Upper lobe of left lung (tissue), 6 donors: ENCODE measurements at regions not wholly inside any gene's neighbourhood (a gene's known extent, or its start where the extent isn't known, plus 50 kb on each side); places are given as distances from the start of the nearest gene placed in this dataset.
"Not testable (repeated sequence)": the region's sequence is repeated elsewhere in the genome, so short reads cannot be mapped to it uniquely, and the experiment has no call there.

Experiments
- ATAC-seq, 2 donors: fragments of 200-7000 bp; cut with Tn5 transposase; one replicate each; pipeline ENCODE4 v1.9.1; 2022; ENCODE audit warnings: mild to moderate bottlenecking in 2 of 2, moderate library complexity in 2 of 2; ENCODE audit not compliant: low FRiP score in 2 of 2
- DNase-seq, 2 donors: peaks; one replicate each; pipeline ENCODE4 v3.0.0-alpha.2; 2019 to 2020
- H3K27ac ChIP-seq, 4 donors: fragments of 200-600 bp; sonication (generic); one replicate each; pipeline ENCODE4 v1.5.1; 2016 to 2019
- H3K27me3 ChIP-seq, 4 donors: fragments of 200-600 bp; sonication (generic); one replicate each; pipeline ENCODE4 v1.5.1; 2017 to 2019
- H3K36me3 ChIP-seq, 4 donors: fragments of 200-600 bp; sonication (generic); one replicate each; pipeline ENCODE4 v1.5.1; 2016 to 2019
- H3K4me1 ChIP-seq, 4 donors: fragments of 200-600 bp; sonication (generic); one replicate each; pipeline ENCODE4 v1.5.1; 2018 to 2019
- H3K4me3 ChIP-seq, 4 donors: fragments of 200-600 bp; sonication (generic); one replicate each; pipeline ENCODE4 v1.5.1; 2017 to 2019; ENCODE audit warnings: mild to moderate bottlenecking in 2 of 4, moderate library complexity in 1 of 4
- H3K9me3 ChIP-seq, 4 donors: fragments of 200-600 bp; sonication (generic); one replicate each; pipeline ENCODE4 v1.5.1; 2018 to 2019
- EP300 ChIP-seq, 4 donors: sonication (generic); formaldehyde crosslinking; IDR thresholded peaks; one replicate each; pipeline ENCODE4 v1.5.1; 2017; ENCODE audit warnings: antibody characterized with exemption in 4 of 4, control low read depth in 2 of 4
- POLR2A ChIP-seq, 4 donors: fragments of 450-650 bp; IDR thresholded peaks; one replicate each; pipeline ENCODE4 v1.5.1; 2016 to 2017; ENCODE audit warnings: antibody characterized with exemption in 4 of 4, mild to moderate bottlenecking in 2 of 4
- POLR2AphosphoS5 ChIP-seq, 2 donors: sonication (generic); formaldehyde crosslinking; IDR thresholded peaks; one replicate each; pipeline ENCODE4 v1.5.1; 2017; ENCODE audit warnings: antibody characterized with exemption in 2 of 2
- WGBS, 2 donors: methylation state at CpG; one replicate each; pipeline ENCODE4 v1.1.5; 2017 to 2018; 5-methylcytosine and 5-hydroxymethylcytosine counted together
- TF ChIP-seq, protein P1 (sequence below), 6 experiments: fragments of 450-650 bp in 4 of 6; fragments of 200-600 bp in 2 of 6; sonication (generic) in 2 of 6; IDR thresholded peaks; one replicate each; pipeline ENCODE4 v1.5.1; 2016 to 2019; ENCODE audit warnings: antibody characterized with exemption in 6 of 6
- donor health status: DM: no; HTN: no; CAD: no; lungs with moderate emphysema.
- donor health status: DM: no; HTN: yes; CAD: no; lungs with severe emphysema.

DNA sequence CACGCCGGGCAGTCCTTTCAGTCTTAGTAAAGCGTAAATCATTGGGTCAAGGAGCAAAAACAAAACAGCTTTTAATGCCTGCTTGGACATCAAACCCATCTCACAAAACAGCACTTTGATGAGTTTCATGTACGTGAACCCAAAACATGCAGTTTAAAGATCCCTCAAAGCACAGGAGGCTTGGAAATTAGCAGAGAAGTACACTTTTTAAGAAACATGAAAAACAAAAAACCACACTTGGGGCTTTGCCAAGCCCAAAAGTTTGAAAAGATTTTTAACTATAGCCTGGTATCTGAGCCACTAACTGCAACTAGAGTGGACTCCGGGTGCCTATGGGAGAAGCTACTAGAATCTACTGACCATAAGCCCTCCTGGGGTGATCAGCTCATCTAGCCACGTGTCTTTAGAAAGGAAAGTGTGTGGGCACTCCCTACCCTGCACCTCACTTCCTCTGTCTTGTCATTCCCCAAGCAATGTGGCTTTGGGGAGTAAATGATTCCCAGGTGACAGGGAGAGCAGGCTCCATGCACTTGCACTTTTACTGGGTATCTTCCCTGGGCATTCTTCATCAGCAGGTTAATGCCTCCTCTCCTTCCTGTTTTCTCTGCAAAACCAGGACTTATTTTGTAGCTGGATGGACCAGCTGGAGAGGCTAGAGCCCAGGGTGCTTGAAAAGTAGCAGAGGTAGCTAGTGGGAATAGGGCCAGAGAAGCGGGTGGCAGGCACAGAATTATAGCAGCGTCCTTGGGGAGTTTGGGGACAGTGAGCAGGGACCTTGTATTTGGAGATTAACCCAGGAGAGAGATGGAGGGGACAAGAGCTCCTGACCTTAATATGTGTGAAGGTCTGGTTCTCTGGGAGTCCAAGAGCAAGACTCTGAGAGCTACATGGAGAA lies 339.3 kb downstream of the BCL11B start:
- DNase-seq (no peak), ATAC-seq (no peak)
- no peak overlapping the region for H3K27ac ChIP-seq
- no peaks in the 10 kb centered on the region for H3K27me3 ChIP-seq
- TF ChIP-seq POLR2A (IDR thresholded peaks at IDR 0.05), result no peak
- no peak for TF ChIP-seq POLR2AphosphoS5 (IDR thresholded peaks at IDR 0.05)
- no peak for TF ChIP-seq EP300 (IDR thresholded peaks at IDR 0.05)
- TF ChIP-seq, protein P1, sequence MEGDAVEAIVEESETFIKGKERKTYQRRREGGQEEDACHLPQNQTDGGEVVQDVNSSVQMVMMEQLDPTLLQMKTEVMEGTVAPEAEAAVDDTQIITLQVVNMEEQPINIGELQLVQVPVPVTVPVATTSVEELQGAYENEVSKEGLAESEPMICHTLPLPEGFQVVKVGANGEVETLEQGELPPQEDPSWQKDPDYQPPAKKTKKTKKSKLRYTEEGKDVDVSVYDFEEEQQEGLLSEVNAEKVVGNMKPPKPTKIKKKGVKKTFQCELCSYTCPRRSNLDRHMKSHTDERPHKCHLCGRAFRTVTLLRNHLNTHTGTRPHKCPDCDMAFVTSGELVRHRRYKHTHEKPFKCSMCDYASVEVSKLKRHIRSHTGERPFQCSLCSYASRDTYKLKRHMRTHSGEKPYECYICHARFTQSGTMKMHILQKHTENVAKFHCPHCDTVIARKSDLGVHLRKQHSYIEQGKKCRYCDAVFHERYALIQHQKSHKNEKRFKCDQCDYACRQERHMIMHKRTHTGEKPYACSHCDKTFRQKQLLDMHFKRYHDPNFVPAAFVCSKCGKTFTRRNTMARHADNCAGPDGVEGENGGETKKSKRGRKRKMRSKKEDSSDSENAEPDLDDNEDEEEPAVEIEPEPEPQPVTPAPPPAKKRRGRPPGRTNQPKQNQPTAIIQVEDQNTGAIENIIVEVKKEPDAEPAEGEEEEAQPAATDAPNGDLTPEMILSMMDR (IDR thresholded peaks at IDR 0.05), result no peak
- no peaks in the 10 kb centered on the region for H3K9me3 ChIP-seq
- no peaks in the 10 kb centered on the region for H3K4me1 ChIP-seq
- 82 to 83% methylated on average over 8 of the region's 8 CpGs for WGBS, 2 donors
- no peak overlapping the region for H3K4me3 ChIP-seq
- H3K36me3 ChIP-seq, result no peaks in the 10 kb centered on the region

GRCh38 chr14:98934569-98934968 lies 337.4 kb downstream of the BCL11B start:
- DNase-seq, H3K9me3 ChIP-seq, H3K4me1 ChIP-seq, ATAC-seq, H3K4me3 ChIP-seq, H3K27ac ChIP-seq, H3K27me3 ChIP-seq, H3K36me3 ChIP-seq: not testable (repeated sequence)
- WGBS, 2 donors, result 83 to 87% methylated on average over 5 of the region's 5 CpGs

DNA sequence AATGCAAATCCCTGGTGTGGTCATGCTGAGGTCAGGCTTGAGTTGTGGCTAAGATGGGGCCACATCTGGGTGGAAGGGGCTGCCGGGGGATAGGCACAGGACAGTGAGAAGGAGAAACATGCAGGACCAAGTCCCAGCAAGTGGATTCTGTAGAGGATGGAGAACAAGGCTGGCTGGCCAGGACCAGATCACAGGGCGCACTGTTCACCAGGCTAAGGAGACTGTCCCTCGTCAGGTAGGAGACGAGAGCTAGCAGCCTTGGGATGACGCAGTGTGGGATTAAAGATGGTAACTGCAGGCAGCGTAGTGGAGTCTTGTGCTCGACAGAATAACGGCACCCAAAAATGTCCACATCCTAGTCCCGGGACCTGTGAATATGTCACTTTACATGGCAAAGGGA lies 336.1 kb downstream of the BCL11B start:
- Histone ChIP-seq H3K27ac (no peak overlapping the region), H3K4me1 (no peaks in the 10 kb centered on the region), H3K4me3 (no peak overlapping the region), H3K27me3 (no peaks in the 10 kb centered on the region), H3K9me3 (no peaks in the 10 kb centered on the region), H3K36me3 (no peaks in the 10 kb centered on the region)
- ATAC-seq (no peak), DNase-seq (peak in 1 of 2 donors; percentile 6)
- TF ChIP-seq, protein P1 (IDR thresholded peaks at IDR 0.05), result no peak
- TF ChIP-seq POLR2A (IDR thresholded peaks at IDR 0.05) (no peak), POLR2AphosphoS5 (IDR thresholded peaks at IDR 0.05) (no peak), EP300 (IDR thresholded peaks at IDR 0.05) (no peak)
- WGBS, 2 donors, result 94 to 96% methylated on average over 9 of the region's 9 CpGs

DNA sequence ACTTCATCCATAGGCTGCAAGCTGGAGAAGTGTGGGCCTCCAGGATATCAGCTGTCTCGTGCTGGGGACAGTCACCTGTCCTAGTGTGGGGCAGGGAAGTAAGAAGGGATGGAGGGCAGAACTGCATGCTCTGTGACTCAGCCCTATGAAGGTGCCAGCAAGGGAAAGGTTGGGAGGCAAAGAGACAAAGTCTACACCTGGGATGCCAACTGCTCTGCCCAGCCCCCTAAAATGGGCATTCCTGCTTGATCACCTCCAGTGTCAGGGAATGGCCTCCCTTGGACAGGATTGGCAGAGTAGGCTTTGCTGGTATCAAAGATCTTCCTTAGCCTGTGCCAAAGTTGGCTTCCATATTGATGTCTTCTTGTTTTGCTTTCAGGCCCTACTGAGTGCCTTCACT lies 335.0 kb downstream of the BCL11B start:
- ATAC-seq (no peak), DNase-seq (no peak)
- no peak for TF ChIP-seq POLR2A (IDR thresholded peaks at IDR 0.05)
- TF ChIP-seq, protein P1 (IDR thresholded peaks at IDR 0.05), result no peak
- TF ChIP-seq EP300 (IDR thresholded peaks at IDR 0.05), result no peak
- TF ChIP-seq POLR2AphosphoS5 (IDR thresholded peaks at IDR 0.05), result no peak
- H3K36me3 ChIP-seq, result no peaks in the 10 kb centered on the region
- H3K4me3 ChIP-seq, result no peak overlapping the region
- H3K27ac ChIP-seq, result no peak overlapping the region
- no peaks in the 10 kb centered on the region for H3K9me3 ChIP-seq
- 100% methylated on average over 1 of the region's 1 CpG for WGBS, 2 donors
- no peaks in the 10 kb centered on the region for H3K27me3 ChIP-seq
- no peaks in the 10 kb centered on the region for H3K4me1 ChIP-seq

DNA sequence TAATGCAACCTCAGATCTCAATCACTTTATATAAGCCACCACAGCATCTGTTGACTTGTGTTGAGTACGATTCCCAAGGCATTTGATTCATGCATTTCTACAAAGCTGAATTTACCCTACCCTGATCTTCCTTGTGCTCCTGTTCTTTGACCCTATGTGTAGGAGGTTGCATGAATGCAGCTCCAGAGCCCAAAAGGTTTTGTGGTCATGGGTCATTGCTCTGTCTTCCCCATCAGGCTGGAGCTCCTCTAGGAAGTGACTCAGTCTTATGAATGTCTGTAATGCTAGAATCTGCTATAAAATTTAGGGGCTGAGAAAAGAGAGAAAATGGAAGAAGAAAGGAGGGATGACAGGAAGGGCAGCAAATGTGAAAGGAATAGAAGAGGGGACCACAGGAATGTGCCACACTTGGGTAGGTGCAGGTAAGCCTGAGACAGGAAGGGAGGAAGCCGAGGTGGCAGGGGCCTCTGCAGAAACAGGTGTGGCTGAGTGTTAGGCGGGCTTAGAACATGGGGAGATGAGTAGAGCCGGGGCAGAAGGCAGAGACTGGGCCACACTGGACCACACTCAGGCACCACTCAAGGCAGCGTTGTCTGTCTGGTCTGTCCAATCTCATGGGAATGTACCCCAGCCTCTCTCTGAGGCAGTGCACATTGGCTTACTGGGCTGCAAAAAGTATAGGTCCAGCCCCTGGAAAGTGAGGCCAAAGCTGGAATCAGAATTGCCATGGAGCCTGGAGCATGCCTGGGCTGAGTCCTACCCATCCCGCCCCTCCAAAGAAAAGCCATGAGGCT lies 334.1 kb downstream of the BCL11B start:
- no peak overlapping the region for H3K27ac ChIP-seq
- H3K27me3 ChIP-seq, result no peaks in the 10 kb centered on the region
- H3K36me3 ChIP-seq, result no peaks in the 10 kb centered on the region
- TF ChIP-seq POLR2A (IDR thresholded peaks at IDR 0.05) (no peak), POLR2AphosphoS5 (IDR thresholded peaks at IDR 0.05) (no peak), EP300 (IDR thresholded peaks at IDR 0.05) (no peak)
- TF ChIP-seq, protein P1 (IDR thresholded peaks at IDR 0.05), result no peak
- H3K4me3 ChIP-seq, result no peak overlapping the region
- ATAC-seq, result no peak
- H3K4me1 ChIP-seq, result no peaks in the 10 kb centered on the region
- no peaks in the 10 kb centered on the region for H3K9me3 ChIP-seq
- no peak for DNase-seq
- WGBS, 2 donors, result 90 to 91% methylated on average over 6 of the region's 6 CpGs
